Large intestine (tissue), 3 donors: ENCODE measurements at regions not wholly inside any gene's neighbourhood (a gene's known extent, or its start where the extent isn't known, plus 50 kb on each side); places are given as distances from the start of the nearest gene placed in this dataset.
"Not testable (repeated sequence)": the region's sequence is repeated elsewhere in the genome, so short reads cannot be mapped to it uniquely, and the experiment has no call there.

Experiments used
- DNase-seq, 2 donors: peaks; one replicate each; pipeline versions ENCODE4 v3.0.0 to v3.0.0-alpha.2; 2013
- H3K27ac ChIP-seq: one replicate; pipeline ENCODE4 v1.5.1; 2013; ENCODE audit warnings: low read length
- H3K27me3 ChIP-seq: 2 replicates; pipeline ENCODE4 v1.6.1; 2013; ENCODE audit warnings: low read length; ENCODE audit not compliant: control insufficient read depth, insufficient read depth
- H3K36me3 ChIP-seq: 2 replicates; pipeline ENCODE4 v1.6.1; 2013; ENCODE audit warnings: low read length; ENCODE audit not compliant: control insufficient read depth, insufficient read depth
- H3K4me1 ChIP-seq: one replicate; pipeline ENCODE4 v1.6.1; 2013; ENCODE audit warnings: low read length; ENCODE audit not compliant: control insufficient read depth, insufficient read depth
- H3K4me3 ChIP-seq: one replicate; pipeline ENCODE4 v1.5.1; 2013; ENCODE audit warnings: low read length
- H3K9me3 ChIP-seq: one replicate; pipeline ENCODE4 v1.6.1; 2013; ENCODE audit warnings: mild to moderate bottlenecking, low read depth, low read length, moderate library complexity; ENCODE audit not compliant: control insufficient read depth
- WGBS: methylation state at CpG from one replicate; pipeline ENCODE4 v1.1.5; 2013; ENCODE audit warnings: low lambda C conversion rate; ENCODE audit not compliant: insufficient coverage; 5-methylcytosine and 5-hydroxymethylcytosine counted together

DNA sequence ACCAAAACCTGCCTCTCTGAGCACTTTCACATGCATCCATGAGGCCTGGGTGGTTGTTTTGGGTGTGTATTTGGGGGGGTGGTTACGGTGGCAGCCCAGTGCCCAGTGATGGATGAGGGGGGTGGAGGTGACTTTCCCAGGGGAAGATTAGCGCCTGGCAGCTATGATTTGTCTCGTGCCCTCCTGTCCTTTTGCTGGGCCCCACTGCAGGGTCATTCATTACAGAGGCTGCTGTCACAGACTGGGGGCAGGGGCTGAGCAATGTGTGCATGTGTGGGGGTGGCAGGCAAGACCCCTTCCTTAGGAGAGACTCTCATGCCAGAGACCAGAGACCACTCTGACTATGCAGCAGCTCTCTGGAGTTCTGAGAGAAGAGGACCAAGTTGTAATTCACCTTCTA lies 93.7 kb downstream of the MRM1 start:
- Histone ChIP-seq H3K9me3 (no peaks in the 10 kb centered on the region), H3K4me3 (no peak overlapping the region), H3K27me3 (no peaks in the 10 kb centered on the region), H3K4me1 (no peaks in the 10 kb centered on the region), H3K36me3 (no peaks in the 10 kb centered on the region), H3K27ac (no peak overlapping the region)
- WGBS, result no CpG with 5 or more reads among the region's 3 CpGs
- DNase-seq, result no peak

DNA sequence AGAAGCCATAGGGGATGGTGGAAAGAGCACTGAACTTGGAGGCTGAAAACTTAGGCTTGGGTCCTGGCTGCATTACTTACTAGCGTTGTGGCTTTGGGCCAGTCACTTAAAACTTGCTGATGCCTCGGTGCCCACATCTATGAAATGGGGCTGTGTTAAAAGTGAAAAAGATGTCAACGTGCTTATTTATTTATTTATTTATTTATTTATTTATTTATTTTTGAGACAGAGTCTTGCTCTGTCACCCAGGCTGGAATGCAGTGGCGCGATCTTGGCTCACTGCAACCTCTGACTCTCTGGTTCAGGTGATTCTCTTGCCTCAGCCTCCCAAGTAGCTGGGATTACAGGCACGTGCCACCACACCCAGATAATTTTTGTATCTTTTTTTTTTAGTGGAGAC lies 94.3 kb downstream of the MRM1 start:
- H3K4me3 ChIP-seq, H3K27ac ChIP-seq, H3K9me3 ChIP-seq, H3K27me3 ChIP-seq, DNase-seq, H3K36me3 ChIP-seq, H3K4me1 ChIP-seq: not testable (repeated sequence)
- 100% methylated on average over 1 of the region's 6 CpGs for WGBS

DNA sequence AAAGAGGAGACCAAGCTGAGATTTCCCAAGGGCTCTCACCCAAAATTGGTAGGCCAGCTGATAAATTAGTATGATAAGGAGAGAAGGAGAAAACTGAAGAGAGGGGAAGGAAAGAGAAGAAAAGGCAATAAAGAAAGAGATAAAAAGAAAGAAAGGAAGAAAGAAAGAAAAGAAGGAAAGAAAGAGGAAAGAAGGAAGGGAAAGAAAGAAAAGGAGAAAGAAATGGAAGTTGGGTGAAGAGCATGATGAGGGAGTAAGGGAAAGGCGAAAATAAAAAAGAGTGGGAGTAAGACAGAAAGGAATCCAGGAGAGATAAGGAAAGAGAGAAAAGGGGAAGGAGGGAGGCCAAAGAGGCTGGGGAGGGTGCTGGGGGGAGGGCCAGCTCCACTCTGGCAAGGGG lies 95.4 kb downstream of the MRM1 start:
- Histone ChIP-seq H3K4me3 (no peak overlapping the region), H3K27ac (no peak overlapping the region), H3K4me1 (no peaks in the 10 kb centered on the region), H3K36me3 (no peaks in the 10 kb centered on the region), H3K27me3 (no peaks in the 10 kb centered on the region), H3K9me3 (no peaks in the 10 kb centered on the region)
- no peak for DNase-seq
- 43% methylated on average over 1 of the region's 1 CpG for WGBS

DNA sequence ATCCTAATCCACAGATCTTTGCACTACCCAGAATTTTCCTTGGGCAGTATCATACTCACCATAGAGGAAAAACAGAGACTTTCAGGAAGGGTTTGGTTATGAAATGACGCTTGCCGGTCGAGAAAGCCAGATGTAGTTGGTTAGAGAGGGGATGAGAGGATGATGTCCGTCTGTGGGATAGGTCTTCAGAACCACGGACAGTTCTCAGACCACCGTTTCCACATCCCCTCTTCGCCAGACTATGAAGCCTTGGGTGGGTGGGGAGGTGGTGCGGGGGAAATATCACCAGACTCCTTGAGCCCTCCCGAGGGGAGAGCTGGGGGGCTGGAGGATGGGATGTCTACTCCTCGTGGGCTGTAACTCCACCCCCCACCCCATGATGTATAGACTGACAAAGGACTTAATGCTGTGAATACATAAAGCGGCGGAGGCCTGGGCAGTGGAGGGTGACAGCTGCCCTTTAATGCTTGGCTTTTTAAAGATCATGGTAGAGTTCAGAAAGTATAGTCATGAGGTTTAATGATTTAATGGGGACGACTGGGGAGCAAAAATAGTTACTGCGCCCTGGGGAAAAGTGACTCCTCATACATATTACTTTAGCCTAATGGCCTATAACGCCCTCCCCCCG lies 96.6 kb downstream of the MRM1 start:
- Histone ChIP-seq H3K4me3 (no peak overlapping the region), H3K27ac (no peak overlapping the region), H3K4me1 (no peaks in the 10 kb centered on the region), H3K36me3 (no peaks in the 10 kb centered on the region), H3K9me3 (no peaks in the 10 kb centered on the region), H3K27me3 (no peaks in the 10 kb centered on the region)
- WGBS, result no CpG with 5 or more reads among the region's 16 CpGs
- no peak for DNase-seq

DNA sequence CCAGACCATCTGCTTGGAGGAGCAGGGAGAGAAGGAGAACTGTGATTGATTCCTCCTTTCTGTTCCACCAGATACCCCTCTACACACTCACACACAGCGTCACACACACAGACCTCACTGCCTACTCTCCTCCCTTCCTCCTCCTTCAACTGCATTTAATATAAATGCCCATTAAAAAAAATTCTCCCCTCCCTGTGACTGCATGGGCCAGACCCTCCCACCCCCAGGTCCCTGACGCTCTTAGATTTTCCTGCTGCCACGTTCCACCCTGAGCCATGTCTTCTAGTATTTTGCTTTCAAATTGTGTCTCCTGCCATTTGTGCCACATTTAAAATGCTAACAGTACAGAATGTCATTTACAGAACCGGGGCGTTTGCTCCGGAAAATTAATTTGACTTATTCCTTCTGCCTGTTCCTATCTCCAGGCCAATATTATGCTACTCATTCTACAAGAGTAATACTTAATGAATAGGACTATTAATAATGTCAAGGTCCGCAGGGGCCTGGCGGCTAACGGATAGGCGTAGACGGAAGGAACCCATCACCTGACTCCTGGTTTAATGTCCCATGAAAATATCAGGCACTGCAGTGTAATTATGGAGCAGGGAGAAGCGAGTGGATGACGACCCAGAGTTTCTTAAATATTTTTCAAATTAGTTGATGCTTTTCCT lies 100.2 kb downstream of the MRM1 start:
- H3K4me3 ChIP-seq, result no peak overlapping the region
- WGBS, result 87% methylated on average over 5 of the region's 13 CpGs
- no peaks in the 10 kb centered on the region for H3K4me1 ChIP-seq
- H3K27me3 ChIP-seq, result peaks cover 25% of the 10 kb centered on the region
- no peaks in the 10 kb centered on the region for H3K9me3 ChIP-seq
- H3K27ac ChIP-seq, result no peak overlapping the region
- DNase-seq, result no peak
- H3K36me3 ChIP-seq, result no peaks in the 10 kb centered on the region

DNA sequence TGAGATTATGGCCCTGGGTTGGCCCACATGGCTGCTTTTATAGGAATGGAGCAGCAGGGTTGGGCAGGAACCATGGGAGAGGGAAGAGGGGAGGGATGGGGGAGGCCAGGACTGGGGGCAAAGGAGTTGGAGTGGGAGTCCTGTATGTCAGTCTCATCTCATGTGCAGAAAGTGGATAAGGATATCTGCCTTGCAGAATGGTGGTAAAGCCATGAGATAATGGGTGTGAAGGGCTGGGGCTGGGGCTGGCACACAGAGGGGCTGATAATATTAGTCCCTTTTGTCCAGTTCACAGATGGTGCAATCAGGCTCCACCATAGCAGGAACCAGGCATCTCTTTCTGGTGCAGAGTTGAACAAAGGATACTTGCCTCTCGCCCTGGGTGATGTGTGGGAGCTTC lies 101.3 kb downstream of the MRM1 start:
- peaks cover 25% of the 10 kb centered on the region for H3K27me3 ChIP-seq
- DNase-seq, result no peak
- H3K4me1 ChIP-seq, result no peaks in the 10 kb centered on the region
- H3K4me3 ChIP-seq, result no peak overlapping the region
- no peaks in the 10 kb centered on the region for H3K36me3 ChIP-seq
- no peak overlapping the region for H3K27ac ChIP-seq
- no peaks in the 10 kb centered on the region for H3K9me3 ChIP-seq
- no CpG with 5 or more reads among the region's 1 CpG for WGBS

DNA sequence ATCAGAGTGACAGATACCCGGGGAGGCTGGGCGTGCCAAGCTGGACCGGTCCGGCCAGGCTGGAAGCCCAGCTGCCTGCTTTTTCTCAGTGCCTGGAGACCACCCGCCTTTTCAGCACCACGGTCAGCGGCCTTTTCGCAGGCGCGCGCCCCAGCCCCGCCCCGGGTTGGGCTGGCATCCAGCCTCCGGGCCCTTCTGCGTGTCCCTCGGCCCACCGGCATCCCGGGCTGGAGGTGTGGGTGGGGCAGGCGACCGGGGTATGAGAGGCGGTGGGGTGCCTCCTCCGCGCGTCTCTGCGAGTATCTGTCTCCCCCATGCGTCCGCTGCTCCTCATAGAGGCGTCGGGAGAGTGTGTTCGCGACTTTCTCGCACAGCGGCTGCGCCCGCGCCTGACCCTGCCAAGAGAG lies 102.5 kb downstream of the MRM1 start:
- DNase-seq, result peak; percentile 12 to 42
- no peaks in the 10 kb centered on the region for H3K4me1 ChIP-seq
- no peak overlapping the region for H3K4me3 ChIP-seq
- WGBS, result no CpG with 5 or more reads among the region's 36 CpGs
- no peaks in the 10 kb centered on the region for H3K9me3 ChIP-seq
- H3K36me3 ChIP-seq, result no peaks in the 10 kb centered on the region
- peaks cover 25% of the 10 kb centered on the region for H3K27me3 ChIP-seq
- no peak overlapping the region for H3K27ac ChIP-seq

GRCh38 chr17:36705283-36705795 lies 104.0 kb downstream of the MRM1 start:
- H3K27ac ChIP-seq, result no peak overlapping the region
- no peak for DNase-seq
- H3K4me3 ChIP-seq, result no peak overlapping the region
- WGBS, result no CpG with 5 or more reads among the region's 9 CpGs
- no peaks in the 10 kb centered on the region for H3K9me3 ChIP-seq
- peaks cover 25% of the 10 kb centered on the region for H3K27me3 ChIP-seq
- no peaks in the 10 kb centered on the region for H3K36me3 ChIP-seq
- H3K4me1 ChIP-seq, result no peaks in the 10 kb centered on the region

GRCh38 chr17:36705874-36706731 lies 104.7 kb downstream of the MRM1 start:
- Histone ChIP-seq H3K4me3 (no peak overlapping the region), H3K4me1 (no peaks in the 10 kb centered on the region), H3K27ac (no peak overlapping the region), H3K27me3 (peaks cover 25% of the 10 kb centered on the region), H3K9me3 (no peaks in the 10 kb centered on the region), H3K36me3 (no peaks in the 10 kb centered on the region)
- peak; percentile 16 to 20 for DNase-seq
- WGBS, result 0% methylated on average over 1 of the region's 15 CpGs

DNA sequence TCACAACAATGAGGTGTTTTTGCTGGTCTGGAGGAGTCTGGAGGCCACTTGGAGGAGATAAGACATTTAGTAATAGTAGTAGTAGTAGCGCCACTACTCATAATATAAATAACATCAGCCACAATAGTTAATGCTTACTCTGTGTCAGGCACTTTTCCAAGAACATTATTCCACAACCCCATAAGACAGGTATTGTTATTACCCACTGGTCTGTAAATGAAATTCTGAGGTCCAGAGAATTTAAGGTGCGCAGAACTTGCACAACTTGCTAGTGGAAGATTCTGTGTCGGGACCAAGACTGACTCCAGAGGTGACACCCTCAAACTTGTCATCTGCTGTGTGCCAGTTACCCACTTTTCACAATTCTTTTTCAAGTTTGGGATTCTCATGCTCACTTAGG lies 106.5 kb downstream of the MRM1 start:
- peaks cover 25% of the 10 kb centered on the region for H3K27me3 ChIP-seq
- no peak for DNase-seq
- H3K9me3 ChIP-seq, result no peaks in the 10 kb centered on the region
- no peak overlapping the region for H3K4me3 ChIP-seq
- H3K36me3 ChIP-seq, result no peaks in the 10 kb centered on the region
- H3K27ac ChIP-seq, result no peak overlapping the region
- no peaks in the 10 kb centered on the region for H3K4me1 ChIP-seq
- no CpG with 5 or more reads among the region's 3 CpGs for WGBS
